Activated CD4-positive, alpha-beta T cell treated with anti-CD3 and anti-CD28 coated beads for 1 hour (primary cell): ENCODE measurements at regions not wholly inside any gene's neighbourhood (a gene's known extent, or its start where the extent isn't known, plus 50 kb on each side); places are given as distances from the start of the nearest gene placed in this dataset.

Source experiments
- DNase-seq: peaks from one replicate; pipeline ENCODE4 v3.0.0-alpha.2; 2020

- DNase-seq: no peak
Observed at GRCh38 chr4:83171436-83172039, 57.0 kb upstream of the PLAC8 start.

- no peak for DNase-seq
Observed at GRCh38 chr4:83170952-83171399, 56.4 kb upstream of the PLAC8 start.
